SU-DHL-6 (cell line): ENCODE measurements at regions not wholly inside any gene's neighbourhood (a gene's known extent, or its start where the extent isn't known, plus 50 kb on each side); places are given as distances from the start of the nearest gene placed in this dataset.

ENCODE experiments used
- H2AFZ ChIP-seq: fragments of 200-600 bp; sonication (generic); 2 replicates; pipeline ENCODE4 v1.6.1; 2014; ENCODE audit warnings: low read depth, mild to moderate bottlenecking, moderate library complexity, mixed read lengths, antibody characterized with exemption, low read length; ENCODE audit not compliant: severe bottlenecking
- H3F3A ChIP-seq: fragments of 200-600 bp; shearing (Covaris generic); 2 replicates; pipeline ENCODE4 v1.6.0; 2016; ENCODE audit warnings: antibody characterized with exemption, mild to moderate bottlenecking; ENCODE audit not compliant: insufficient read depth
- H3K27ac ChIP-seq: fragments of 200-600 bp; sonication (generic); 2 replicates; pipeline ENCODE4 v1.5.1; 2016; ENCODE audit warnings: low read depth, mild to moderate bottlenecking, low read length, moderate library complexity, mixed read lengths
- H3K27me3 ChIP-seq: fragments of 200-600 bp; sonication (generic), shearing (Covaris generic); 2 replicates; pipeline ENCODE4 v1.6.0; 2014; ENCODE audit warnings: mild to moderate bottlenecking, low read length
- H3K36me3 ChIP-seq: fragments of 200-600 bp; sonication (generic); 2 replicates; pipeline ENCODE4 v1.6.1; 2014; ENCODE audit warnings: mild to moderate bottlenecking, low read length, mixed read lengths
- H3K4me2 ChIP-seq: fragments of 300-600, 200-600 bp; shearing (Covaris generic), sonication (generic); 2 replicates; pipeline ENCODE4 v1.6.0; 2014; ENCODE audit warnings: low read length, low read depth, mild to moderate bottlenecking; ENCODE audit not compliant: poor library complexity, severe bottlenecking
- H3K4me3 ChIP-seq: fragments of 200-600 bp; sonication (generic); 2 replicates; pipeline ENCODE4 v1.5.1; 2014; ENCODE audit warnings: antibody characterized with exemption, low read length, mild to moderate bottlenecking, mixed read lengths; ENCODE audit not compliant: insufficient read depth, poor library complexity, severe bottlenecking
- H3K79me2 ChIP-seq: fragments of 200-600 bp; sonication (generic); 2 replicates; pipeline ENCODE4 v1.6.1; 2014; ENCODE audit warnings: mild to moderate bottlenecking, low read length, moderate library complexity; ENCODE audit not compliant: insufficient read depth
- H3K9ac ChIP-seq: fragments of 200-600 bp; sonication (generic); 2 replicates; pipeline ENCODE4 v1.7.0; 2014; ENCODE audit warnings: mild to moderate bottlenecking, low read length
- H3K9me2 ChIP-seq: fragments of 200-600 bp; sonication (generic); replicated peaks from 2 replicates; pipeline ENCODE4 v1.6.1; 2014; ENCODE audit warnings: low read length; ENCODE audit not compliant: insufficient read depth
- H3K9me3 ChIP-seq: fragments of 200-600 bp; sonication (generic); 2 replicates; pipeline ENCODE4 v1.6.1; 2014; ENCODE audit warnings: low read length, mixed read lengths; ENCODE audit not compliant: insufficient read depth
- H4K20me1 ChIP-seq: fragments of 200-600 bp; sonication (generic); 2 replicates; pipeline ENCODE4 v1.6.1; 2014; ENCODE audit warnings: low read depth, mild to moderate bottlenecking, antibody characterized with exemption, low read length, moderate library complexity, mixed read lengths
- CTCF ChIP-seq: fragments of 200-600 bp; sonication (generic); IDR thresholded peaks from one replicate; pipeline ENCODE4 v1.5.1; 2017; ENCODE audit warnings: antibody characterized with exemption, mild to moderate bottlenecking, low read length, moderate library complexity; ENCODE audit not compliant: insufficient read depth, poor library complexity, severe bottlenecking
- EZH2phosphoT487 ChIP-seq: fragments of 200-600 bp; sonication (generic), shearing (Covaris generic); conservative IDR thresholded peaks from 2 replicates; pipeline ENCODE4 v1.6.1; 2018; ENCODE audit warnings: mild to moderate bottlenecking, antibody characterized with exemption, low read length, moderate library complexity, mixed read lengths

- Histone ChIP-seq H4K20me1 (no peaks in the 10 kb centered on the region), H3K27me3 (no peaks in the 10 kb centered on the region), H3K36me3 (no peaks in the 10 kb centered on the region), H3K9me2 (no peaks in the 10 kb centered on the region), H3K27ac (no peak overlapping the region), H2AFZ (no peak overlapping the region), H3F3A (no peaks in the 10 kb centered on the region), H3K4me2 (no peak overlapping the region), H3K9ac (no peak overlapping the region), H3K79me2 (no peaks in the 10 kb centered on the region), H3K9me3 (no peaks in the 10 kb centered on the region), H3K4me3 (no peak overlapping the region)
- no peak for TF ChIP-seq CTCF
- TF ChIP-seq EZH2phosphoT487: no peak
These were observed 68.6 kb upstream of the PLEKHG7 start for GRCh38 chr12:92634202-92634601.

DNA sequence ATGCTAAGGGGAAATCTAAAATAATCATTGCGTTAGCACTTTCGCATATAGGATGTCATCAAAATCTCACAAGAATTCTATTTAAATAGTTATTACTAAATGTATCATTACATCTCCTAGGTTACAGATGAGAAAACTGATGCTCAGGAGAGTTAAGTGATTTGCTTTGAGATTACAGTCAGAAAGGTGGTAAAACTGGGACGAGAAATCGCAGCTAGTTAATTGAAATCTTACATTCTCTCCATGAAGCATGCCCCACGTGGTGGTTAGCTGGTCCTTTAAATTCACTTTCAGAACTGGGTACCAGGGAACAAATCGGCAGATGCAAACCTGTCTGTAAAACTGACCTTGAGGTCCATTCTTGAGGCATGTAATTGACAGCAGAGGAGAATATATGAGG is 71.8 kb upstream of the PLEKHG7 start:
- no peak overlapping the region for H3K4me3 ChIP-seq
- H3K79me2 ChIP-seq: no peaks in the 10 kb centered on the region
- no peak overlapping the region for H3K9ac ChIP-seq
- no peaks in the 10 kb centered on the region for H3F3A ChIP-seq
- no peaks in the 10 kb centered on the region for H4K20me1 ChIP-seq
- no peak overlapping the region for H3K4me2 ChIP-seq
- no peak overlapping the region for H2AFZ ChIP-seq
- no peak overlapping the region for H3K27ac ChIP-seq
- no peaks in the 10 kb centered on the region for H3K9me3 ChIP-seq
- H3K9me2 ChIP-seq: no peaks in the 10 kb centered on the region
- H3K27me3 ChIP-seq: no peaks in the 10 kb centered on the region
- TF ChIP-seq EZH2phosphoT487: no peak
- TF ChIP-seq CTCF: no peak
- no peaks in the 10 kb centered on the region for H3K36me3 ChIP-seq

GRCh38 chr12:92629349-92630065 is 73.3 kb upstream of the PLEKHG7 start:
- Histone ChIP-seq H3F3A (no peaks in the 10 kb centered on the region), H3K9ac (no peak overlapping the region), H4K20me1 (no peaks in the 10 kb centered on the region), H2AFZ (no peak overlapping the region), H3K4me3 (no peak overlapping the region), H3K27ac (no peak overlapping the region), H3K4me2 (no peak overlapping the region), H3K27me3 (no peaks in the 10 kb centered on the region), H3K79me2 (no peaks in the 10 kb centered on the region), H3K9me3 (no peaks in the 10 kb centered on the region), H3K36me3 (no peaks in the 10 kb centered on the region), H3K9me2 (no peaks in the 10 kb centered on the region)
- TF ChIP-seq CTCF (no peak), EZH2phosphoT487 (no peak)
